Fibroblast of lung (primary cell): ENCODE measurements at regions not wholly inside any gene's neighbourhood (a gene's known extent, or its start where the extent isn't known, plus 50 kb on each side); places are given as distances from the start of the nearest gene placed in this dataset.

Experiments
- DNase-seq, 2 donors: peaks; one replicate each; pipeline versions ENCODE4 v3.0.0 to v3.0.0-alpha.2; 2010; ENCODE audit warnings: low read depth in 2 of 2
- H2AFZ ChIP-seq: 2 replicates; pipeline ENCODE4 v1.5.1; 2012; ENCODE audit warnings: low read length, control low read depth, inconsistent platforms
- H3K27ac ChIP-seq: 2 replicates; pipeline ENCODE4 v1.5.1; 2011; ENCODE audit warnings: low read length, control low read depth; ENCODE audit not compliant: insufficient read depth
- H3K27me3 ChIP-seq: 2 replicates; pipeline ENCODE4 v1.5.1; 2011; ENCODE audit warnings: mild to moderate bottlenecking, low read length; ENCODE audit not compliant: control insufficient read depth, insufficient read depth
- H3K36me3 ChIP-seq: 2 replicates; pipeline ENCODE4 v1.5.1; 2011; ENCODE audit warnings: low read length; ENCODE audit not compliant: control insufficient read depth, insufficient read depth
- H3K4me1 ChIP-seq: 2 replicates; pipeline ENCODE4 v1.5.1; 2011; ENCODE audit warnings: low read length; ENCODE audit not compliant: control insufficient read depth, insufficient read depth; ENCODE audit errors: extremely low read depth
- H3K4me2 ChIP-seq: 2 replicates; pipeline ENCODE4 v1.5.1; 2011; ENCODE audit warnings: low read length, control low read depth; ENCODE audit not compliant: insufficient read depth; ENCODE audit errors: extremely low read depth
- H3K4me3 ChIP-seq, 4 experiments: fragments of 200-600 bp in 1 of 4; sonication (generic) in 1 of 4; replicated peaks in 1 of 4; 2 replicates each; pipeline ENCODE4 v1.5.1; 2011 to 2016; ENCODE audit warnings: low read length in 4 of 4, low read depth in 3 of 4, mild to moderate bottlenecking in 3 of 4, control low read depth in 2 of 4, inconsistent platforms in 1 of 4, mixed read lengths in 1 of 4; ENCODE audit not compliant: insufficient read depth in 1 of 4; ENCODE audit errors: control extremely low read depth in 1 of 4
- H3K79me2 ChIP-seq: 2 replicates; pipeline ENCODE4 v1.5.1; 2012; ENCODE audit warnings: mild to moderate bottlenecking, low read length, inconsistent platforms; ENCODE audit not compliant: control insufficient read depth, insufficient read depth
- H3K9ac ChIP-seq: 2 replicates; pipeline ENCODE4 v1.5.1; 2011; ENCODE audit warnings: mild to moderate bottlenecking, low read length, control low read depth; ENCODE audit not compliant: insufficient read depth
- H3K9me3 ChIP-seq: 2 replicates; pipeline ENCODE4 v1.5.1; 2012; ENCODE audit warnings: low read depth, low read length; ENCODE audit not compliant: control insufficient read depth, insufficient read depth
- H4K20me1 ChIP-seq: 2 replicates; pipeline ENCODE4 v1.5.1; 2011; ENCODE audit warnings: low read length; ENCODE audit not compliant: control insufficient read depth, insufficient read depth; ENCODE audit errors: extremely low read depth
- EZH2 ChIP-seq: IDR thresholded peaks from 2 replicates; pipeline ENCODE4 v1.5.1; 2012; ENCODE audit warnings: low read length, control low read depth, mild to moderate bottlenecking; ENCODE audit errors: missing control alignments
- TF ChIP-seq, protein P1 (sequence below), 2 donors: IDR thresholded peaks in 1 of 2; conservative IDR thresholded peaks in 1 of 2; 1 replicate in 1 of 2; 2 replicates in 1 of 2; pipeline ENCODE4 v1.5.1; 2011 to 2012; ENCODE audit warnings: low read length in 2 of 2, control low read depth in 1 of 2, inconsistent platforms in 1 of 2, low read depth in 1 of 2, mild to moderate bottlenecking in 1 of 2

GRCh38 chr14:95003099-95003960 is 154.0 kb downstream of the DICER1 start:
- Histone ChIP-seq H2AFZ (no peak overlapping the region), H3K4me2 (no peak overlapping the region), H3K9ac (no peak overlapping the region), H3K4me1 (no peaks in the 10 kb centered on the region), H3K27ac (no peak overlapping the region), H3K9me3 (no peaks in the 10 kb centered on the region), H3K4me3 (no peak overlapping the region), H4K20me1 (no peaks in the 10 kb centered on the region), H3K79me2 (no peaks in the 10 kb centered on the region), H3K36me3 (no peaks in the 10 kb centered on the region), H3K27me3 (no peaks in the 10 kb centered on the region)
- TF ChIP-seq, protein P1, sequence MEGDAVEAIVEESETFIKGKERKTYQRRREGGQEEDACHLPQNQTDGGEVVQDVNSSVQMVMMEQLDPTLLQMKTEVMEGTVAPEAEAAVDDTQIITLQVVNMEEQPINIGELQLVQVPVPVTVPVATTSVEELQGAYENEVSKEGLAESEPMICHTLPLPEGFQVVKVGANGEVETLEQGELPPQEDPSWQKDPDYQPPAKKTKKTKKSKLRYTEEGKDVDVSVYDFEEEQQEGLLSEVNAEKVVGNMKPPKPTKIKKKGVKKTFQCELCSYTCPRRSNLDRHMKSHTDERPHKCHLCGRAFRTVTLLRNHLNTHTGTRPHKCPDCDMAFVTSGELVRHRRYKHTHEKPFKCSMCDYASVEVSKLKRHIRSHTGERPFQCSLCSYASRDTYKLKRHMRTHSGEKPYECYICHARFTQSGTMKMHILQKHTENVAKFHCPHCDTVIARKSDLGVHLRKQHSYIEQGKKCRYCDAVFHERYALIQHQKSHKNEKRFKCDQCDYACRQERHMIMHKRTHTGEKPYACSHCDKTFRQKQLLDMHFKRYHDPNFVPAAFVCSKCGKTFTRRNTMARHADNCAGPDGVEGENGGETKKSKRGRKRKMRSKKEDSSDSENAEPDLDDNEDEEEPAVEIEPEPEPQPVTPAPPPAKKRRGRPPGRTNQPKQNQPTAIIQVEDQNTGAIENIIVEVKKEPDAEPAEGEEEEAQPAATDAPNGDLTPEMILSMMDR (conservative IDR thresholded peaks at IDR 0.05 in 1 of 2, IDR thresholded peaks at IDR 0.05 in 1 of 2; ENCODE audit: low read depth in 1 of 2, low read length in 2 of 2), result no peak
- TF ChIP-seq EZH2, result no peak
- DNase-seq, result no peak

GRCh38 chr14:94998685-94999084 is 158.6 kb downstream of the DICER1 start:
- Histone ChIP-seq H4K20me1 (no peaks in the 10 kb centered on the region), H3K79me2 (no peaks in the 10 kb centered on the region), H2AFZ (no peak overlapping the region), H3K4me3 (no peak overlapping the region), H3K36me3 (no peaks in the 10 kb centered on the region), H3K27me3 (no peaks in the 10 kb centered on the region), H3K4me2 (no peak overlapping the region), H3K9ac (no peak overlapping the region), H3K4me1 (no peaks in the 10 kb centered on the region), H3K9me3 (no peaks in the 10 kb centered on the region), H3K27ac (no peak overlapping the region)
- TF ChIP-seq, protein P1 (conservative IDR thresholded peaks at IDR 0.05 in 1 of 2, IDR thresholded peaks at IDR 0.05 in 1 of 2; ENCODE audit: low read depth in 1 of 2, low read length in 2 of 2), result no peak
- TF ChIP-seq EZH2, result no peak
- no peak for DNase-seq

DNA sequence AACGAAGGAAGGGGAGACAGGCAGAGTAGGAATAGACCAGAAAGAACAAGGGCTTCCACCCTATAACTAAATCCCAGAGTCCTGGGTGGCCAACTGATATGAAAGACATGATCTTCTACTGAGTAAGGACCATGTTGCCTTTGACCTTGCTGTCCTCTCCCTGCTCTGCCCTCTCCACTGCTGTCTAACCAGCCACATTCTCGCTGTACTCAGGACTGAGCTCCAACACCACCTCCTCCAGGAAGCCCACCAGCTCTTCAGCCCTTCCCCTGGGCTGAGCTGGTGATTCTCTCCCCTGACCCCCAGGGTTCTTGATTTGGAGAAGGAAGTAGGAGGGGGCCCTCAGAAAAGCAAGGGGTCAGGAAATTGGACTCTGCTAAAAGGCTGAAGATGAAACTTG is 159.2 kb downstream of the DICER1 start:
- Histone ChIP-seq H3K27ac (no peak overlapping the region), H3K79me2 (no peaks in the 10 kb centered on the region), H3K9ac (no peak overlapping the region), H3K4me2 (no peak overlapping the region), H3K4me3 (no peak overlapping the region), H3K27me3 (no peaks in the 10 kb centered on the region), H2AFZ (no peak overlapping the region), H3K36me3 (no peaks in the 10 kb centered on the region), H3K4me1 (no peaks in the 10 kb centered on the region), H4K20me1 (no peaks in the 10 kb centered on the region), H3K9me3 (no peaks in the 10 kb centered on the region)
- TF ChIP-seq EZH2, result no peak
- TF ChIP-seq, protein P1 (conservative IDR thresholded peaks at IDR 0.05 in 1 of 2, IDR thresholded peaks at IDR 0.05 in 1 of 2; ENCODE audit: low read depth in 1 of 2, low read length in 2 of 2), result no peak
- DNase-seq, result no peak
